ENCODE measurements at regions not wholly inside any gene's neighbourhood (a gene's known extent, or its start where the extent isn't known, plus 50 kb on each side); places are given as distances from the start of the nearest gene placed in this dataset.

DNA sequence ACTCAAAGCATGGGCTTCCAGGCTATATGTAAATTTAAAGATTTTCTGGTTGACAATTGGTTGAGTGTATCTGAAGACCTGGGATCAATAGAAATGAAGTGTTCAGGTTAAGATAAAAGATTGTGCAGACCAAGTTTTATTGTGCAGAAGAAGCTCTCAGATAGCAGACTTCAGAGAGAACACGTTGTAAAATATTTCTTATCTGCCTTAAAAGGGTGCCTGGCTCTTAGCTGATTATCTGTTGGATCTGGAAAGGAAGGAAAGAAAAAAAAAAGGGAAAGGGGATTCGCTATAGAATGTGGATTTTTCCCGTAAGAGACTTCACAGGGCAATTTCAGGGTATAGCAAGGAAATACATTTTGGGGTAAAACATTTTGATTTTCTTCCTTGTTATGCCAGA lies 523.2 kb downstream of the EDEM1 start (continued):
- no peak for TF ChIP-seq ZNF830 (CRISPR knock-in tag; IDR thresholded peaks at IDR 0.05)
- no peak for TF ChIP-seq HEY1 (CRISPR knock-in tag; IDR thresholded peaks at IDR 0.05; ENCODE audit: borderline replicate concordance)
- TF ChIP-seq HDAC2 (IDR thresholded peaks at IDR 0.05), result no peak
- TF ChIP-seq FOSL1 (tag; conservative IDR thresholded peaks at IDR 0.05), result peak; percentile 56
- no peak for TF ChIP-seq ZFPM2 (CRISPR knock-in tag; IDR thresholded peaks at IDR 0.05)
- TF ChIP-seq SMARCA4 (IDR thresholded peaks at IDR 0.05), result peak; percentile 75; the same call in 1 of the 2 replicates
- no peak for TF ChIP-seq NR2C2 (CRISPR knock-in tag; IDR thresholded peaks at IDR 0.05)
- no peak for TF ChIP-seq NR2C2 (tag; IDR thresholded peaks at IDR 0.05)
- no peak for TF ChIP-seq LARP7 (IDR thresholded peaks at IDR 0.05)
- TF ChIP-seq ZNF197 (CRISPR knock-in tag; IDR thresholded peaks at IDR 0.05; ENCODE audit: low read depth), result no peak
- no peak for TF ChIP-seq CBX5 (IDR thresholded peaks at IDR 0.05; ENCODE audit: borderline replicate concordance, low read depth)
- TF ChIP-seq GTF2F1 (IDR thresholded peaks at IDR 0.05; ENCODE audit: low read depth, low read length), result no peak
- TF ChIP-seq, protein P1, sequence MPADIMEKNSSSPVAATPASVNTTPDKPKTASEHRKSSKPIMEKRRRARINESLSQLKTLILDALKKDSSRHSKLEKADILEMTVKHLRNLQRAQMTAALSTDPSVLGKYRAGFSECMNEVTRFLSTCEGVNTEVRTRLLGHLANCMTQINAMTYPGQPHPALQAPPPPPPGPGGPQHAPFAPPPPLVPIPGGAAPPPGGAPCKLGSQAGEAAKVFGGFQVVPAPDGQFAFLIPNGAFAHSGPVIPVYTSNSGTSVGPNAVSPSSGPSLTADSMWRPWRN (IDR thresholded peaks at IDR 0.05; ENCODE audit: low read depth), result no peak
- no peak for TF ChIP-seq TAF1 (IDR thresholded peaks at IDR 0.05; ENCODE audit: control insufficient read depth, extremely low read depth, insufficient read depth, low read length, severe bottlenecking)
- TF ChIP-seq, protein P2, sequence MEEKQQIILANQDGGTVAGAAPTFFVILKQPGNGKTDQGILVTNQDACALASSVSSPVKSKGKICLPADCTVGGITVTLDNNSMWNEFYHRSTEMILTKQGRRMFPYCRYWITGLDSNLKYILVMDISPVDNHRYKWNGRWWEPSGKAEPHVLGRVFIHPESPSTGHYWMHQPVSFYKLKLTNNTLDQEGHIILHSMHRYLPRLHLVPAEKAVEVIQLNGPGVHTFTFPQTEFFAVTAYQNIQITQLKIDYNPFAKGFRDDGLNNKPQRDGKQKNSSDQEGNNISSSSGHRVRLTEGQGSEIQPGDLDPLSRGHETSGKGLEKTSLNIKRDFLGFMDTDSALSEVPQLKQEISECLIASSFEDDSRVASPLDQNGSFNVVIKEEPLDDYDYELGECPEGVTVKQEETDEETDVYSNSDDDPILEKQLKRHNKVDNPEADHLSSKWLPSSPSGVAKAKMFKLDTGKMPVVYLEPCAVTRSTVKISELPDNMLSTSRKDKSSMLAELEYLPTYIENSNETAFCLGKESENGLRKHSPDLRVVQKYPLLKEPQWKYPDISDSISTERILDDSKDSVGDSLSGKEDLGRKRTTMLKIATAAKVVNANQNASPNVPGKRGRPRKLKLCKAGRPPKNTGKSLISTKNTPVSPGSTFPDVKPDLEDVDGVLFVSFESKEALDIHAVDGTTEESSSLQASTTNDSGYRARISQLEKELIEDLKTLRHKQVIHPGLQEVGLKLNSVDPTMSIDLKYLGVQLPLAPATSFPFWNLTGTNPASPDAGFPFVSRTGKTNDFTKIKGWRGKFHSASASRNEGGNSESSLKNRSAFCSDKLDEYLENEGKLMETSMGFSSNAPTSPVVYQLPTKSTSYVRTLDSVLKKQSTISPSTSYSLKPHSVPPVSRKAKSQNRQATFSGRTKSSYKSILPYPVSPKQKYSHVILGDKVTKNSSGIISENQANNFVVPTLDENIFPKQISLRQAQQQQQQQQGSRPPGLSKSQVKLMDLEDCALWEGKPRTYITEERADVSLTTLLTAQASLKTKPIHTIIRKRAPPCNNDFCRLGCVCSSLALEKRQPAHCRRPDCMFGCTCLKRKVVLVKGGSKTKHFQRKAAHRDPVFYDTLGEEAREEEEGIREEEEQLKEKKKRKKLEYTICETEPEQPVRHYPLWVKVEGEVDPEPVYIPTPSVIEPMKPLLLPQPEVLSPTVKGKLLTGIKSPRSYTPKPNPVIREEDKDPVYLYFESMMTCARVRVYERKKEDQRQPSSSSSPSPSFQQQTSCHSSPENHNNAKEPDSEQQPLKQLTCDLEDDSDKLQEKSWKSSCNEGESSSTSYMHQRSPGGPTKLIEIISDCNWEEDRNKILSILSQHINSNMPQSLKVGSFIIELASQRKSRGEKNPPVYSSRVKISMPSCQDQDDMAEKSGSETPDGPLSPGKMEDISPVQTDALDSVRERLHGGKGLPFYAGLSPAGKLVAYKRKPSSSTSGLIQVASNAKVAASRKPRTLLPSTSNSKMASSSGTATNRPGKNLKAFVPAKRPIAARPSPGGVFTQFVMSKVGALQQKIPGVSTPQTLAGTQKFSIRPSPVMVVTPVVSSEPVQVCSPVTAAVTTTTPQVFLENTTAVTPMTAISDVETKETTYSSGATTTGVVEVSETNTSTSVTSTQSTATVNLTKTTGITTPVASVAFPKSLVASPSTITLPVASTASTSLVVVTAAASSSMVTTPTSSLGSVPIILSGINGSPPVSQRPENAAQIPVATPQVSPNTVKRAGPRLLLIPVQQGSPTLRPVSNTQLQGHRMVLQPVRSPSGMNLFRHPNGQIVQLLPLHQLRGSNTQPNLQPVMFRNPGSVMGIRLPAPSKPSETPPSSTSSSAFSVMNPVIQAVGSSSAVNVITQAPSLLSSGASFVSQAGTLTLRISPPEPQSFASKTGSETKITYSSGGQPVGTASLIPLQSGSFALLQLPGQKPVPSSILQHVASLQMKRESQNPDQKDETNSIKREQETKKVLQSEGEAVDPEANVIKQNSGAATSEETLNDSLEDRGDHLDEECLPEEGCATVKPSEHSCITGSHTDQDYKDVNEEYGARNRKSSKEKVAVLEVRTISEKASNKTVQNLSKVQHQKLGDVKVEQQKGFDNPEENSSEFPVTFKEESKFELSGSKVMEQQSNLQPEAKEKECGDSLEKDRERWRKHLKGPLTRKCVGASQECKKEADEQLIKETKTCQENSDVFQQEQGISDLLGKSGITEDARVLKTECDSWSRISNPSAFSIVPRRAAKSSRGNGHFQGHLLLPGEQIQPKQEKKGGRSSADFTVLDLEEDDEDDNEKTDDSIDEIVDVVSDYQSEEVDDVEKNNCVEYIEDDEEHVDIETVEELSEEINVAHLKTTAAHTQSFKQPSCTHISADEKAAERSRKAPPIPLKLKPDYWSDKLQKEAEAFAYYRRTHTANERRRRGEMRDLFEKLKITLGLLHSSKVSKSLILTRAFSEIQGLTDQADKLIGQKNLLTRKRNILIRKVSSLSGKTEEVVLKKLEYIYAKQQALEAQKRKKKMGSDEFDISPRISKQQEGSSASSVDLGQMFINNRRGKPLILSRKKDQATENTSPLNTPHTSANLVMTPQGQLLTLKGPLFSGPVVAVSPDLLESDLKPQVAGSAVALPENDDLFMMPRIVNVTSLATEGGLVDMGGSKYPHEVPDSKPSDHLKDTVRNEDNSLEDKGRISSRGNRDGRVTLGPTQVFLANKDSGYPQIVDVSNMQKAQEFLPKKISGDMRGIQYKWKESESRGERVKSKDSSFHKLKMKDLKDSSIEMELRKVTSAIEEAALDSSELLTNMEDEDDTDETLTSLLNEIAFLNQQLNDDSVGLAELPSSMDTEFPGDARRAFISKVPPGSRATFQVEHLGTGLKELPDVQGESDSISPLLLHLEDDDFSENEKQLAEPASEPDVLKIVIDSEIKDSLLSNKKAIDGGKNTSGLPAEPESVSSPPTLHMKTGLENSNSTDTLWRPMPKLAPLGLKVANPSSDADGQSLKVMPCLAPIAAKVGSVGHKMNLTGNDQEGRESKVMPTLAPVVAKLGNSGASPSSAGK (IDR thresholded peaks at IDR 0.05), result no peak
- no peak for TF ChIP-seq ETS2 (tag; IDR thresholded peaks at IDR 0.05; ENCODE audit: borderline replicate concordance, poor library complexity, severe bottlenecking)
- TF ChIP-seq, protein P3, sequence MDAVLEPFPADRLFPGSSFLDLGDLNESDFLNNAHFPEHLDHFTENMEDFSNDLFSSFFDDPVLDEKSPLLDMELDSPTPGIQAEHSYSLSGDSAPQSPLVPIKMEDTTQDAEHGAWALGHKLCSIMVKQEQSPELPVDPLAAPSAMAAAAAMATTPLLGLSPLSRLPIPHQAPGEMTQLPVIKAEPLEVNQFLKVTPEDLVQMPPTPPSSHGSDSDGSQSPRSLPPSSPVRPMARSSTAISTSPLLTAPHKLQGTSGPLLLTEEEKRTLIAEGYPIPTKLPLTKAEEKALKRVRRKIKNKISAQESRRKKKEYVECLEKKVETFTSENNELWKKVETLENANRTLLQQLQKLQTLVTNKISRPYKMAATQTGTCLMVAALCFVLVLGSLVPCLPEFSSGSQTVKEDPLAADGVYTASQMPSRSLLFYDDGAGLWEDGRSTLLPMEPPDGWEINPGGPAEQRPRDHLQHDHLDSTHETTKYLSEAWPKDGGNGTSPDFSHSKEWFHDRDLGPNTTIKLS (IDR thresholded peaks at IDR 0.05; ENCODE audit: borderline replicate concordance, low read depth), result no peak
- TF ChIP-seq ZNF780A (CRISPR knock-in tag; IDR thresholded peaks at IDR 0.05), result no peak
